ENCODE measurements at regions not wholly inside any gene's neighbourhood (a gene's known extent, or its start where the extent isn't known, plus 50 kb on each side); places are given as distances from the start of the nearest gene placed in this dataset.

DNA sequence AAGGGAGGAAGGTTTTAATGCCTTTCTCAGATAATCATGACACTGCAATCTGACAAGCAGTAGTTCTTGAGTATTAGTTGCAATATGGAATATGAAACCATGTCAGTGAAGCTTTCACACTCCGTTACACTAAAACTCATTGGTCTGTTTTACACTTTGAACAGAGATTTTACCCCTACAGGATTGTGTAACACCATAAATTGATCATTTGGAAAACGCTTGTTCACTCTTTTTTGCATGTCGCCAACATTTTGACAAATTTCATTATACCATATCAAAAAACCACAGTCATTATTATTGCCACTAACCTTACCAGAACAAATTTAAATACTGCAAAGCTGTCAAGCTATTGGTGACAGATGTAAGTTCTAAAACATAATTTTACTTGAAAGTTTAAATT, 404.8 kb upstream of the THBS1 start:
- no peak for TF ChIP-seq RAD21 (CRISPR knock-in tag; IDR thresholded peaks at IDR 0.05)
- no peak for TF ChIP-seq PRPF4 (IDR thresholded peaks at IDR 0.05; ENCODE audit: low read depth, low read length, poor library complexity, severe bottlenecking)
- no peak for TF ChIP-seq ZBTB7A (CRISPR knock-in tag; IDR thresholded peaks at IDR 0.05)
- no peak for TF ChIP-seq CHCHD3 (CRISPR knock-in tag; IDR thresholded peaks at IDR 0.05)
- TF ChIP-seq POLR2A (IDR thresholded peaks at IDR 0.05; ENCODE audit: insufficient read depth in 1 of 2, low read depth in 2 of 2, low read length in 2 of 2): no peak
- no peak for TF ChIP-seq ZBTB1 (CRISPR knock-in tag; IDR thresholded peaks at IDR 0.05; ENCODE audit: borderline replicate concordance)
- TF ChIP-seq, protein P1, sequence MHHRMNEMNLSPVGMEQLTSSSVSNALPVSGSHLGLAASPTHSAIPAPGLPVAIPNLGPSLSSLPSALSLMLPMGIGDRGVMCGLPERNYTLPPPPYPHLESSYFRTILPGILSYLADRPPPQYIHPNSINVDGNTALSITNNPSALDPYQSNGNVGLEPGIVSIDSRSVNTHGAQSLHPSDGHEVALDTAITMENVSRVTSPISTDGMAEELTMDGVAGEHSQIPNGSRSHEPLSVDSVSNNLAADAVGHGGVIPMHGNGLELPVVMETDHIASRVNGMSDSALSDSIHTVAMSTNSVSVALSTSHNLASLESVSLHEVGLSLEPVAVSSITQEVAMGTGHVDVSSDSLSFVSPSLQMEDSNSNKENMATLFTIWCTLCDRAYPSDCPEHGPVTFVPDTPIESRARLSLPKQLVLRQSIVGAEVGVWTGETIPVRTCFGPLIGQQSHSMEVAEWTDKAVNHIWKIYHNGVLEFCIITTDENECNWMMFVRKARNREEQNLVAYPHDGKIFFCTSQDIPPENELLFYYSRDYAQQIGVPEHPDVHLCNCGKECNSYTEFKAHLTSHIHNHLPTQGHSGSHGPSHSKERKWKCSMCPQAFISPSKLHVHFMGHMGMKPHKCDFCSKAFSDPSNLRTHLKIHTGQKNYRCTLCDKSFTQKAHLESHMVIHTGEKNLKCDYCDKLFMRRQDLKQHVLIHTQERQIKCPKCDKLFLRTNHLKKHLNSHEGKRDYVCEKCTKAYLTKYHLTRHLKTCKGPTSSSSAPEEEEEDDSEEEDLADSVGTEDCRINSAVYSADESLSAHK (CRISPR knock-in tag; IDR thresholded peaks at IDR 0.05; ENCODE audit: borderline replicate concordance): no peak
- no peak for TF ChIP-seq HOXA7 (CRISPR knock-in tag; IDR thresholded peaks at IDR 0.05)
